Smooth muscle cell (in vitro differentiated cells): ENCODE measurements at regions not wholly inside any gene's neighbourhood (a gene's known extent, or its start where the extent isn't known, plus 50 kb on each side); places are given as distances from the start of the nearest gene placed in this dataset.

Experiments used
- DNase-seq: peaks from one replicate; lab custom pipeline; 2025; ENCODE audit not compliant: unreplicated experiment; lab: John Stamatoyannopoulos, UW
- H2AFZ ChIP-seq: fragments of 200-600 bp; sonication (generic); 2 replicates; pipeline ENCODE4 v1.6.0; 2016; ENCODE audit warnings: antibody characterized with exemption, low read depth, mild to moderate bottlenecking
- H3F3A ChIP-seq: fragments of 200-600 bp; sonication (generic); 2 replicates; pipeline ENCODE4 v1.6.0; 2017; ENCODE audit warnings: antibody characterized with exemption, low read depth
- H3K27ac ChIP-seq: fragments of 200-600 bp; sonication (generic); 2 replicates; pipeline ENCODE4 v1.5.1; 2016; ENCODE audit warnings: low read depth, mild to moderate bottlenecking
- H3K27me3 ChIP-seq: fragments of 200-600 bp; sonication (generic); 2 replicates; pipeline ENCODE4 v1.6.1; 2016; ENCODE audit warnings: low read depth, mild to moderate bottlenecking
- H3K36me3 ChIP-seq: fragments of 200-600 bp; sonication (generic); 2 replicates; pipeline ENCODE4 v1.5.1; 2016; ENCODE audit warnings: low read depth
- H3K4me1 ChIP-seq: fragments of 200-600 bp; sonication (generic); 2 replicates; pipeline ENCODE4 v1.5.1; 2016; ENCODE audit warnings: low read depth
- H3K4me2 ChIP-seq: fragments of 200-600 bp; sonication (generic); 2 replicates; pipeline ENCODE4 v1.6.0; 2016; ENCODE audit warnings: mild to moderate bottlenecking
- H3K4me3 ChIP-seq: fragments of 200-600 bp; sonication (generic); 2 replicates; pipeline ENCODE4 v1.5.1; 2016; ENCODE audit warnings: mild to moderate bottlenecking
- H3K79me2 ChIP-seq: fragments of 200-600 bp; sonication (generic); 2 replicates; pipeline ENCODE4 v1.6.0; 2016; ENCODE audit warnings: low read depth, mild to moderate bottlenecking
- H3K9ac ChIP-seq: fragments of 200-600 bp; sonication (generic); 2 replicates; pipeline ENCODE4 v1.6.0; 2016; ENCODE audit warnings: low read depth
- H3K9me3 ChIP-seq: fragments of 200-600 bp; sonication (generic); replicated peaks from 2 replicates; pipeline ENCODE4 v1.5.1; 2016; ENCODE audit warnings: low read depth
- H4K20me1 ChIP-seq: fragments of 200-600 bp; sonication (generic); 2 replicates; pipeline ENCODE4 v1.6.0; 2016; ENCODE audit warnings: low read depth
- WGBS: methylation state at CpG from one replicate; pipeline ENCODE4 v1.1.7; 2016; ENCODE audit warnings: low lambda C conversion rate; 5-methylcytosine and 5-hydroxymethylcytosine counted together
- TF ChIP-seq, protein P1 (sequence below): fragments of 200-600 bp; sonication (generic); IDR thresholded peaks from 2 replicates; pipeline ENCODE4 v1.5.1; 2017; ENCODE audit warnings: borderline replicate concordance, mild to moderate bottlenecking, antibody characterized with exemption; ENCODE audit not compliant: insufficient read depth, poor library complexity, severe bottlenecking

DNA sequence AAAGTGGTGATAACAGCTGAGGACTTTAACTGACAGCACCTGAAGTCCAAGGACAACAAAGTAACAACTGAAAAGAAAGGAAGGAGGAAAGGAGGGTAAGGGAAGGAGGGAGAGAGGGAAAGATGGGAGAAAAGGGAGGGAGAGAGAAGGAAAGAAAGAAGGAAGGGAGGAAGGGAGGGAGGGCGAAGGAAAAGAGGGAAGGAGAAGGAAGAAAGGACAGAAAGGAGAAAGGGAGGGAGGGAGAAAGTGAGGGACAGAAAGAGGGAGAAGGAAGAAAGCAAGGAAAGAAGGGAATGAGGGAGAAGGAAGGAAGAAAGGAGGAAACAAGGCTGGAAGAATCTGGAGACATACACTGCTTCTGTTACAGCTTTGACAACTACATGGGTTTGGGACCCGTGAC, 494.4 kb downstream of the FUT8 start:
- TF ChIP-seq, protein P1, sequence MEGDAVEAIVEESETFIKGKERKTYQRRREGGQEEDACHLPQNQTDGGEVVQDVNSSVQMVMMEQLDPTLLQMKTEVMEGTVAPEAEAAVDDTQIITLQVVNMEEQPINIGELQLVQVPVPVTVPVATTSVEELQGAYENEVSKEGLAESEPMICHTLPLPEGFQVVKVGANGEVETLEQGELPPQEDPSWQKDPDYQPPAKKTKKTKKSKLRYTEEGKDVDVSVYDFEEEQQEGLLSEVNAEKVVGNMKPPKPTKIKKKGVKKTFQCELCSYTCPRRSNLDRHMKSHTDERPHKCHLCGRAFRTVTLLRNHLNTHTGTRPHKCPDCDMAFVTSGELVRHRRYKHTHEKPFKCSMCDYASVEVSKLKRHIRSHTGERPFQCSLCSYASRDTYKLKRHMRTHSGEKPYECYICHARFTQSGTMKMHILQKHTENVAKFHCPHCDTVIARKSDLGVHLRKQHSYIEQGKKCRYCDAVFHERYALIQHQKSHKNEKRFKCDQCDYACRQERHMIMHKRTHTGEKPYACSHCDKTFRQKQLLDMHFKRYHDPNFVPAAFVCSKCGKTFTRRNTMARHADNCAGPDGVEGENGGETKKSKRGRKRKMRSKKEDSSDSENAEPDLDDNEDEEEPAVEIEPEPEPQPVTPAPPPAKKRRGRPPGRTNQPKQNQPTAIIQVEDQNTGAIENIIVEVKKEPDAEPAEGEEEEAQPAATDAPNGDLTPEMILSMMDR = no peak
- no peak for DNase-seq
- Histone ChIP-seq H3K36me3 (no peaks in the 10 kb centered on the region), H3K9ac (no peak overlapping the region), H3K4me1 (no peaks in the 10 kb centered on the region), H3K27me3 (no peaks in the 10 kb centered on the region), H2AFZ (no peak overlapping the region), H4K20me1 (no peaks in the 10 kb centered on the region), H3K4me3 (no peak overlapping the region), H3K9me3 (no peaks in the 10 kb centered on the region), H3F3A (no peaks in the 10 kb centered on the region), H3K79me2 (no peaks in the 10 kb centered on the region), H3K27ac (no peak overlapping the region), H3K4me2 (no peak overlapping the region)
- WGBS = 98% methylated on average over 2 of the region's 2 CpGs

DNA sequence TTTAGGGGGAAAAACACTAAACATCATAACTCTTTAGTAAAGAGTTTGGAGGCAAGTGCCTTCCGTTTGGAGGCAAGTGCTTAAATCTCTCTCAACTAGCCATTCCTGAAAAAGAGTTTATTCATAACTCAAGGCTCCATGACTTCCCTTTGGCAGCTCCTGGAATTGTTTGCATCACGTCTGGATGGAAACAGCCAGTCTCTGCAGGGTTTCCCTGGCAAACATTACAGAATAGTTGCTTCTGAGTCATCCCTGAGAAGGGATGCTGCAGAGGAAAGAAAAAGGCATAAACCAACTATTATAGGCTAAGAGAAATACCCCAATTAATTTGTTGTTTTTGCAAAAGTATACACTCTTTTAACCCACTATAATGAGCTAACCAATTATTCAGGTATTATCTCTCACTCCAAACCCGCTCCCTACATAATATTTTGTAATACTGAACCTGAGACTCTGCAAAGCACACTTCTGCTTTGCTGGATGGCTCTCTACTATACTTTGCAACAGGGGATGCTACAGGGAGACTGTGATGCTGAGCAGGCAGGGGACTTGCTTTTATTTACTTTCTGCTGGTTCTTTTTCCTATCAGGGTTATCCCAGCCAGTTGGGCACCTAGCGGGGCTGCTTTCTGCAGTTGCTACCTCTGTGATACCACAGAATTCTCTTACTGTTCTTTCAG, 497.7 kb downstream of the FUT8 start:
- Histone ChIP-seq H3K9ac (no peak overlapping the region), H3F3A (no peaks in the 10 kb centered on the region), H3K27me3 (no peaks in the 10 kb centered on the region), H3K9me3 (no peaks in the 10 kb centered on the region), H3K27ac (no peak overlapping the region), H3K79me2 (no peaks in the 10 kb centered on the region), H3K4me2 (no peak overlapping the region), H3K4me3 (no peak overlapping the region), H3K36me3 (no peaks in the 10 kb centered on the region), H3K4me1 (no peaks in the 10 kb centered on the region), H2AFZ (no peak overlapping the region), H4K20me1 (no peaks in the 10 kb centered on the region)
- no peak for DNase-seq
- 59% methylated on average over 4 of the region's 4 CpGs for WGBS
- TF ChIP-seq, protein P1 = no peak

GRCh38 chr14:65915125-65915524, 502.6 kb downstream of the FUT8 start:
- H2AFZ ChIP-seq = no peak overlapping the region
- H3K36me3 ChIP-seq = no peaks in the 10 kb centered on the region
- H3K4me2 ChIP-seq = no peak overlapping the region
- DNase-seq = no peak
- H3K27ac ChIP-seq = no peak overlapping the region
- H3K9ac ChIP-seq = no peak overlapping the region
- TF ChIP-seq, protein P1 = no peak
- no peaks in the 10 kb centered on the region for H3K4me1 ChIP-seq
- no peak overlapping the region for H3K4me3 ChIP-seq
- H3K79me2 ChIP-seq = no peaks in the 10 kb centered on the region
- H3K9me3 ChIP-seq = no peaks in the 10 kb centered on the region
- H3F3A ChIP-seq = no peaks in the 10 kb centered on the region
- H3K27me3 ChIP-seq = no peaks in the 10 kb centered on the region
- H4K20me1 ChIP-seq = no peaks in the 10 kb centered on the region

GRCh38 chr14:65916055-65916454, 503.5 kb downstream of the FUT8 start:
- Histone ChIP-seq H2AFZ (no peak overlapping the region), H3K4me2 (no peak overlapping the region), H3K79me2 (no peaks in the 10 kb centered on the region), H3K27ac (no peak overlapping the region), H3K4me1 (no peaks in the 10 kb centered on the region), H3K36me3 (no peaks in the 10 kb centered on the region), H3K27me3 (no peaks in the 10 kb centered on the region), H3K4me3 (no peak overlapping the region), H3K9ac (no peak overlapping the region), H3K9me3 (no peaks in the 10 kb centered on the region), H3F3A (no peaks in the 10 kb centered on the region), H4K20me1 (no peaks in the 10 kb centered on the region)
- TF ChIP-seq, protein P1 = no peak
- WGBS = 97% methylated on average over 2 of the region's 2 CpGs
- no peak for DNase-seq
